Activated naive CD4-positive, alpha-beta T cell treated with anti-CD3 and anti-CD28 coated beads, Interleukin-2, amount 10 ng/mL, durations not matched to agents 7 days and 5 days (primary cell): ENCODE measurements at regions not wholly inside any gene's neighbourhood (a gene's known extent, or its start where the extent isn't known, plus 50 kb on each side); places are given as distances from the start of the nearest gene placed in this dataset.

ENCODE experiments used
- CTCF ChIA-PET: fragments of 350-600 bp; sonication (Branson Sonifier 250); formaldehyde crosslinking; loops from one replicate; lab custom pipeline; 2021; ENCODE audit warnings: antibody characterized with exemption; lab: Charles Lee
- DNase-seq: peaks from one replicate; pipeline ENCODE4 v3.0.0-alpha.2; 2020
- H3K27ac Mint-ChIP-seq: one replicate; pipeline ENCODE4 v1.8.0; 2021; ENCODE audit warnings: mild to moderate bottlenecking, moderate library complexity, mixed read lengths
- H3K27me3 Mint-ChIP-seq: one replicate; pipeline ENCODE4 v1.8.0; 2021; ENCODE audit warnings: mild to moderate bottlenecking, mixed read lengths
- H3K36me3 Mint-ChIP-seq: one replicate; pipeline ENCODE4 v1.8.0; 2021; ENCODE audit warnings: mixed read lengths
- H3K4me1 Mint-ChIP-seq: one replicate; pipeline ENCODE4 v1.8.0; 2021; ENCODE audit warnings: mixed read lengths
- H3K4me3 Mint-ChIP-seq: one replicate; pipeline ENCODE4 v1.8.0; 2021; ENCODE audit warnings: mild to moderate bottlenecking, moderate library complexity, mixed read lengths
- H3K9me3 Mint-ChIP-seq: one replicate; pipeline ENCODE4 v1.8.0; 2021; ENCODE audit warnings: mixed read lengths

DNA sequence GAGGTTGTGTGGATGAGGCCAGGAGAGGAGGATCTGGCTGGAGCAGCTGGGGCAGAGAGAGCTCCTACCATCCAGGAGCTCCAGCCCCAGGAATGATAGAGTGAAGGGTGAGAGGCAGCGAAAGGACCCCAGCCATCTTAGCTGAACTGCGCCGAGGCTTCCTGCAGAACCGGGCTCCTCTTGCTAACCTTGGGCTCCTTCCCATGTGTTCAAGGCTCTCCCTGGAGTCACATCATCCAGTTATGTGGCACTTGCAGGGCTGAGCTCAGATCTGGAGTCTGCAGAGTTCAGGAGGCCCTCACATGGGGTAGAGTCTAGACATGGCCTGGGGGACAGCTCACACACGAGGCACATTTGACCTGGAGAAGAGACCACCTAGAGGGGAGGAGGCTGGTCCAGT lies 225.0 kb upstream of the ZNF32 start:
- Mint-ChIP-seq H3K27ac (no peak overlapping the region), H3K27me3 (peaks cover 9% of the 10 kb centered on the region), H3K9me3 (no peaks in the 10 kb centered on the region), H3K36me3 (no peaks in the 10 kb centered on the region), H3K4me3 (no peak overlapping the region), H3K4me1 (no peaks in the 10 kb centered on the region)
- CTCF ChIA-PET: no interaction called here
- DNase-seq: no peak

DNA sequence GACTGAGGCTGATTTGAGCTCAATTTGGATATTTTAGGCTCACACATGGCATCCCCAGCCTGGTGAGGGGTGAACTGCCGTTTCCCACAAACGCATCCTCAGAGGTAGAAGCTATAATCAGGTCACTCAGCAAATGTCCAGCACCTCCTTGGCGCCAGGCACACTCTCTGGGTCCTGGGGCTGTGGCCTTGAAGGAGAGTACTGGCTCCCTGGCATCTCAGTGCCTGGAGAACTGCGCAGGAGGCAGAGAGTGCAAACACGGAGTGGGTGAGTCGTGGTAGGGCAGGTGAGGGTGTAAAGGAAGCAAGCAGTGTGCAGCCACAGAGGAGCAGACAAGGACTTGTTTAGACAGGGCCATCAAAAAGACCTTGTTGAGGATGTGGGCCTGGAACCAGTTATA lies 224.0 kb upstream of the ZNF32 start:
- Mint-ChIP-seq H3K9me3 (no peaks in the 10 kb centered on the region), H3K27me3 (peaks cover 9% of the 10 kb centered on the region), H3K27ac (no peak overlapping the region), H3K4me3 (no peak overlapping the region), H3K36me3 (no peaks in the 10 kb centered on the region), H3K4me1 (no peaks in the 10 kb centered on the region)
- CTCF ChIA-PET: interaction anchor here (1.3 kb wide), 1 partner anchor 190 kb away, joined by 3 read pairs; no protein-coding TSS in a partner anchor
- DNase-seq: no peak

- no peaks in the 10 kb centered on the region for H3K4me1 Mint-ChIP-seq
- no peaks in the 10 kb centered on the region for H3K36me3 Mint-ChIP-seq
- H3K27ac Mint-ChIP-seq: no peak overlapping the region
- DNase-seq: no peak
- H3K27me3 Mint-ChIP-seq: peaks cover 13% of the 10 kb centered on the region
- CTCF ChIA-PET: no interaction called here
- no peaks in the 10 kb centered on the region for H3K9me3 Mint-ChIP-seq
- no peak overlapping the region for H3K4me3 Mint-ChIP-seq
Observed at GRCh38 chr10:43871545-43871944, 222.9 kb upstream of the ZNF32 start.

DNA sequence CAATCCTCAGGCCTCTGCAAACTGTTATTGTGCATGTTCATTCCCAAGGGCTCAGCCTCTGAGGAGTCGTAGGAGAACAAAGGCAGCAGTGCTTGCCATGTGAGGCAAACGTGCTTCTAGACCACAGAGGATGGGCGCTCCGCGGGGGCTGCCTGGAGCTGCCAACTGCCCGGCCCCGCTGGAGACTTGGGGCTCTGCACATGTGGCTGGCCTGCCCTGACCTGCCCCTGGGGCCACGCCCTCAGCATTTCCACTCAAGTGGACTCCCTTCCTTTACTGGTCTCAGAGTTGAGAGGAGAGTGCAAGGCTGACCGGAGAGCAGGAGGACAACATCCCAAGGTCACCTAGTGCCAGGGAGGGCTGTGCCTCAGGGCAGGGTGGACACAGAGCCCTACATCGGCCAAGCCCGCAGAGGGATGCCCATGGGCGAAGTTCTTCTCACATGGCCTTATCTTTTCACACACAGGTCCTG lies 222.3 kb upstream of the ZNF32 start:
- Mint-ChIP-seq H3K9me3 (no peaks in the 10 kb centered on the region), H3K4me1 (no peaks in the 10 kb centered on the region), H3K36me3 (no peaks in the 10 kb centered on the region), H3K4me3 (no peak overlapping the region), H3K27ac (no peak overlapping the region), H3K27me3 (peaks cover 13% of the 10 kb centered on the region)
- DNase-seq: no peak
- CTCF ChIA-PET: no interaction called here

GRCh38 chr10:43869669-43870322 lies 221.1 kb upstream of the ZNF32 start:
- CTCF ChIA-PET: no interaction called here
- Mint-ChIP-seq H3K36me3 (no peaks in the 10 kb centered on the region), H3K4me3 (no peak overlapping the region), H3K4me1 (no peaks in the 10 kb centered on the region), H3K27me3 (peaks cover 18% of the 10 kb centered on the region), H3K9me3 (no peaks in the 10 kb centered on the region), H3K27ac (no peak overlapping the region)
- no peak for DNase-seq

- Mint-ChIP-seq H3K4me1 (no peaks in the 10 kb centered on the region), H3K27ac (no peak overlapping the region), H3K36me3 (no peaks in the 10 kb centered on the region), H3K4me3 (no peak overlapping the region), H3K9me3 (no peaks in the 10 kb centered on the region), H3K27me3 (peaks cover 14% of the 10 kb centered on the region)
- no peak for DNase-seq
- CTCF ChIA-PET: interaction anchor here (0.9 kb wide), 1 partner anchor 29 kb away, joined by 3 read pairs; no protein-coding TSS in a partner anchor
Observed at GRCh38 chr10:43868952-43869351, 220.3 kb upstream of the ZNF32 start.

GRCh38 chr10:43867667-43868565 lies 219.2 kb upstream of the ZNF32 start:
- H3K27ac Mint-ChIP-seq: no peak overlapping the region
- no peaks in the 10 kb centered on the region for H3K36me3 Mint-ChIP-seq
- DNase-seq: no peak
- CTCF ChIA-PET: interaction anchor here (0.9 kb wide), 1 partner anchor 30 kb away, joined by 3 read pairs; no protein-coding TSS in a partner anchor
- H3K4me1 Mint-ChIP-seq: no peaks in the 10 kb centered on the region
- peaks cover 9% of the 10 kb centered on the region for H3K27me3 Mint-ChIP-seq
- no peak overlapping the region for H3K4me3 Mint-ChIP-seq
- H3K9me3 Mint-ChIP-seq: no peaks in the 10 kb centered on the region

DNA sequence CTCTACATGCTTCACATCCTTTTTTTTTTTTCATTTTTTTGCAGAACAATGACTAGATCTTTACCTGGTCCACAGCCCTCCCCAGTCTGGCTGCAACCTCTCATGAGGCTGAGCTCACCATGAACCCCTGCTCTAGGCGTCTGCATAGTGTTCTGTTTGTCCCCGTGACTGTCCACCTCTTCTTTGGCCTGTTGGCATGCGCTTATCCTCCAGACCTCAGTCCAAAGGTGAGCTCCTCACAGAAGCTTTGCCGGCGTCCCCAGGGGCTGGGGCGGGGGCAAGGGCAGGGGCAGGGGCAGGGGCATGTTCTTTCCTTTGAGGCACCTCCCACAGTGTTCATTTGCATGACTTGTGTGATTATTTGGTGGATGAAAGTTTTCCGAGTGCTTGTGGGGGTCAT lies 218.4 kb upstream of the ZNF32 start:
- H3K27me3 Mint-ChIP-seq: peaks cover 9% of the 10 kb centered on the region
- no peak overlapping the region for H3K4me3 Mint-ChIP-seq
- peaks cover under 1% of the 10 kb centered on the region for H3K4me1 Mint-ChIP-seq
- no peaks in the 10 kb centered on the region for H3K9me3 Mint-ChIP-seq
- no peak for DNase-seq
- no peaks in the 10 kb centered on the region for H3K36me3 Mint-ChIP-seq
- CTCF ChIA-PET: no interaction called here
- H3K27ac Mint-ChIP-seq: no peak overlapping the region

- Mint-ChIP-seq H3K27me3 (peaks cover 9% of the 10 kb centered on the region), H3K4me1 (peaks cover 3% of the 10 kb centered on the region), H3K36me3 (no peaks in the 10 kb centered on the region), H3K9me3 (no peaks in the 10 kb centered on the region), H3K4me3 (no peak overlapping the region), H3K27ac (no peak overlapping the region)
- CTCF ChIA-PET: no interaction called here
- DNase-seq: no peak
Observed at GRCh38 chr10:43866712-43867111, 218.0 kb upstream of the ZNF32 start.

- Mint-ChIP-seq H3K4me3 (no peak overlapping the region), H3K4me1 (peaks cover 3% of the 10 kb centered on the region), H3K36me3 (no peaks in the 10 kb centered on the region), H3K9me3 (no peaks in the 10 kb centered on the region), H3K27me3 (peaks cover 9% of the 10 kb centered on the region), H3K27ac (no peak overlapping the region)
- DNase-seq: no peak
- CTCF ChIA-PET: no interaction called here
Observed at GRCh38 chr10:43865265-43866135, 216.8 kb upstream of the ZNF32 start.

GRCh38 chr10:43864656-43865055 lies 216.0 kb upstream of the ZNF32 start:
- Mint-ChIP-seq H3K9me3 (no peaks in the 10 kb centered on the region), H3K4me3 (no peak overlapping the region), H3K27me3 (peaks cover 9% of the 10 kb centered on the region), H3K27ac (no peak overlapping the region), H3K36me3 (no peaks in the 10 kb centered on the region), H3K4me1 (peaks cover 3% of the 10 kb centered on the region)
- CTCF ChIA-PET: no interaction called here
- DNase-seq: no peak

DNA sequence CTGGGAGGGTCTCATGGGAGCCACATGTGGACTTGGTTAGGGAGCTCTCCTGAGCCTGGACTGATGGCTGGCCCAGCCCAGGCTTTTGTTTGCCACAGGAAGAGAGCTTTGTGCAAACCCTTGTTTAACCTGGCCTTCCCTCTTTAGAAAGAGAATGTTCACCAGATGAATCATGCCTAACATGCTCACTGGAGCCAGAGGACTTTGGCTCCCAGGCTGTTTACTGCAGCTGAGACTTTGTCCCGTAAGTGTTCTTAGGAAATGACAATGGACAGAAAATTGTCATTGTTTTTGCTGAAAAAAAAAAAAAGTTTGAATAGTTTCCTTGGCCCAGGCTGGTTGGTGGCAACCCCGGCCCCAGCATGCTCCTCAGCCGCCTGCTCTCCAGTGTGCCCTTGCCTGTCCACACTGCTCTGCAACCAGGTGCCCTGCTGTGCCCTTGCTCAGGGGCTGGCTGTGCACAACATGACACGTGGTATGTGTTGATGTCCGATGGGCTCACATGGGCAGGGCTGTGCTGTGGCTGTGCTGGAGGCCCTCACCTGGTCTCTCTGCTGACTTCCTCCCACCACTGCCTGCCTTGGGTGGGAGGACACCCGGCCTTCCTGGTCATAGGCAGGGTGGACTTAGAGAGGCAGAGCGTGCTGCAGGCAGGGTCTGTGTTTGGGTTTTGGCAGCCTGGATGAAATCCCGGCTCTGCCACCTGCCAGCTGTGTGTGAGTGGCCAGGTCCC lies 215.3 kb upstream of the ZNF32 start:
- Mint-ChIP-seq H3K4me3 (no peak overlapping the region), H3K27ac (no peak overlapping the region), H3K27me3 (peaks cover 9% of the 10 kb centered on the region), H3K9me3 (no peaks in the 10 kb centered on the region), H3K4me1 (peaks cover 3% of the 10 kb centered on the region), H3K36me3 (no peaks in the 10 kb centered on the region)
- no peak for DNase-seq
- CTCF ChIA-PET: no interaction called here

DNA sequence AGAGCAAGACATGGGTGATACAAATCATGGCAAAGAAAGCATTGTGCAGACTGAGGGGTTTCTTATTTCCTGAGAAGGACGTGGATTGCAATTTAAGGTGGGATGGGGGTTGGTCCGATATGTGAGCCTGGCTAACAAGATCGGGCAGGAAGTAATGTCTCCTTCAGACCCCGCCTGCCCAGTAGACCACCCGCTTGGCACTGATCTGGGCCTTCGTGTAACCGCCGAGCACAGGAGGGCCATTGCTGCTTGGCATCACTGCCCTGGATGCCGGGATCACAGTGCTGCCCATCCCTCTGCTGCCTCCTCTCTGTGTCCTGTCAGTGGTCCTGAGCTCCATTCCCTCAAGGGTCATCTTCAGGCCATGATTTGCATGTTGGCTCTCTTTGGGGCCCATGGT lies 214.6 kb upstream of the ZNF32 start:
- no peaks in the 10 kb centered on the region for H3K9me3 Mint-ChIP-seq
- no peak for DNase-seq
- peaks cover 3% of the 10 kb centered on the region for H3K4me1 Mint-ChIP-seq
- no peaks in the 10 kb centered on the region for H3K36me3 Mint-ChIP-seq
- CTCF ChIA-PET: no interaction called here
- no peak overlapping the region for H3K27ac Mint-ChIP-seq
- peaks cover 9% of the 10 kb centered on the region for H3K27me3 Mint-ChIP-seq
- H3K4me3 Mint-ChIP-seq: no peak overlapping the region
